ENCODE measurements at regions not wholly inside any gene's neighbourhood (a gene's known extent, or its start where the extent isn't known, plus 50 kb on each side); places are given as distances from the start of the nearest gene placed in this dataset.

GRCh38 chr4:181006499-181007260 is 1236.5 kb upstream of the TENM3 start:
- Histone ChIP-seq H3K36me3 (no peaks in the 10 kb centered on the region), H3K4me3 (peak overlapping the region in 2 of 10 donors; percentile 3 to 18), H3K4me1 (no peaks in the 10 kb centered on the region), H3K27me3 (peaks cover 0 to 5% (median 0%) of the 10 kb centered on the region in 7 donors), H3K9me3 (peaks cover 0 to 5% (median 0%) of the 10 kb centered on the region in 11 donors), H3K27ac (no peak overlapping the region)
- TF ChIP-seq CTCF (IDR thresholded peaks at IDR 0.05), result no peak
- intact Hi-C loops (cut with DNase I), result no loop called here
- 50% methylated on average over 11 of the region's 11 CpGs for WGBS, 2 donors
- ATAC-seq, result no peak
- no peak for DNase-seq

- peaks cover 0 to 5% (median 0%) of the 10 kb centered on the region in 7 donors for H3K27me3 ChIP-seq
- TF ChIP-seq CTCF (IDR thresholded peaks at IDR 0.05), result no peak
- peaks cover 0 to 3% (median 0%) of the 10 kb centered on the region in 11 donors for H3K9me3 ChIP-seq
- H3K27ac ChIP-seq, result no peak overlapping the region
- intact Hi-C loops (cut with DNase I), result no loop called here
- ATAC-seq, result no peak
- WGBS, 2 donors, result 68 to 70% methylated on average over 5 of the region's 5 CpGs
- H3K4me3 ChIP-seq, result no peak overlapping the region
- no peak for DNase-seq
- no peaks in the 10 kb centered on the region for H3K36me3 ChIP-seq
- H3K4me1 ChIP-seq, result no peaks in the 10 kb centered on the region
Measured at GRCh38 chr4:181007751-181008150, 1235.5 kb upstream of the TENM3 start.

- Histone ChIP-seq H3K9me3 (peaks cover 0 to 3% (median 0%) of the 10 kb centered on the region in 11 donors), H3K27ac (no peak overlapping the region), H3K4me1 (no peaks in the 10 kb centered on the region), H3K4me3 (no peak overlapping the region), H3K36me3 (no peaks in the 10 kb centered on the region), H3K27me3 (peaks cover 0 to 5% (median 0%) of the 10 kb centered on the region in 7 donors)
- ATAC-seq (no peak), DNase-seq (no peak)
- WGBS, 2 donors, result 65% methylated on average over 4 of the region's 4 CpGs
- no peak for TF ChIP-seq CTCF (IDR thresholded peaks at IDR 0.05)
- intact Hi-C loops (cut with DNase I), result no loop called here
Measured at GRCh38 chr4:181008164-181008563, 1235.0 kb upstream of the TENM3 start.

GRCh38 chr4:181013162-181013561 is 1230.0 kb upstream of the TENM3 start:
- H3K27me3 ChIP-seq, result peaks cover 0 to 1% (median 0%) of the 10 kb centered on the region in 7 donors
- TF ChIP-seq CTCF (IDR thresholded peaks at IDR 0.05), result no peak
- H3K27ac ChIP-seq, result no peak overlapping the region
- no peaks in the 10 kb centered on the region for H3K36me3 ChIP-seq
- no peak for ATAC-seq
- peaks cover 0 to 23% (median 5%) of the 10 kb centered on the region in 11 donors for H3K9me3 ChIP-seq
- intact Hi-C loops (cut with DNase I), result no loop called here
- no peak overlapping the region for H3K4me3 ChIP-seq
- no peak for DNase-seq
- no peaks in the 10 kb centered on the region for H3K4me1 ChIP-seq
- 68 to 74% methylated on average over 5 of the region's 5 CpGs for WGBS, 2 donors
